ENCODE measurements at regions not wholly inside any gene's neighbourhood (a gene's known extent, or its start where the extent isn't known, plus 50 kb on each side); places are given as distances from the start of the nearest gene placed in this dataset.
A peak's percentile ranks its signal among the peaks of the same experiment; 100 is the strongest.

DNA sequence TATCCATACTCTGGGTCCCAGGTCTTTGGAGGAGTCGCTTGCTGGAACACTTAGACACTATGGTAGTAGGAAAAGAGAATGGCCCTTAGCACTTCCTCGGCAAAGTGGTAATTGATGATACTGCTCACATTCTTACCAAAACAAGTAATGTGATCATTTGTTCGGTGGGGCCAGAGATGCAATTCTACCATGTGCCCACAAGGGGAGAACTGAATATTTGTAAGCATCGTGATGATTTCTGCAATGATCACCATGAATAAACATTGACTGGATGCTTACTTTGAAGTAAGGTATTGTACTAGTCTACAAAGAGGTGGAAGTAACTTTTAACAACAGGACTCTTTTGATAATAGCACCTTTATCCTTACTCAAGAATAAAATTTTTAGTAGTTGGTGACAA lies 109.7 kb downstream of the CD8B2 start:
- TF ChIP-seq, protein P1, sequence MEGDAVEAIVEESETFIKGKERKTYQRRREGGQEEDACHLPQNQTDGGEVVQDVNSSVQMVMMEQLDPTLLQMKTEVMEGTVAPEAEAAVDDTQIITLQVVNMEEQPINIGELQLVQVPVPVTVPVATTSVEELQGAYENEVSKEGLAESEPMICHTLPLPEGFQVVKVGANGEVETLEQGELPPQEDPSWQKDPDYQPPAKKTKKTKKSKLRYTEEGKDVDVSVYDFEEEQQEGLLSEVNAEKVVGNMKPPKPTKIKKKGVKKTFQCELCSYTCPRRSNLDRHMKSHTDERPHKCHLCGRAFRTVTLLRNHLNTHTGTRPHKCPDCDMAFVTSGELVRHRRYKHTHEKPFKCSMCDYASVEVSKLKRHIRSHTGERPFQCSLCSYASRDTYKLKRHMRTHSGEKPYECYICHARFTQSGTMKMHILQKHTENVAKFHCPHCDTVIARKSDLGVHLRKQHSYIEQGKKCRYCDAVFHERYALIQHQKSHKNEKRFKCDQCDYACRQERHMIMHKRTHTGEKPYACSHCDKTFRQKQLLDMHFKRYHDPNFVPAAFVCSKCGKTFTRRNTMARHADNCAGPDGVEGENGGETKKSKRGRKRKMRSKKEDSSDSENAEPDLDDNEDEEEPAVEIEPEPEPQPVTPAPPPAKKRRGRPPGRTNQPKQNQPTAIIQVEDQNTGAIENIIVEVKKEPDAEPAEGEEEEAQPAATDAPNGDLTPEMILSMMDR (IDR thresholded peaks at IDR 0.05; ENCODE audit: unreplicated experiment): peak; percentile 86
- Mint-ChIP-seq H3K36me3 (ENCODE audit: low read depth, unreplicated experiment) (no peaks in the 10 kb centered on the region), H3K27me3 (ENCODE audit: unreplicated experiment) (no peaks in the 10 kb centered on the region), H3K4me1 (ENCODE audit: unreplicated experiment) (no peaks in the 10 kb centered on the region), H3K4me3 (ENCODE audit: unreplicated experiment) (no peak overlapping the region), H3K9me3 (ENCODE audit: unreplicated experiment) (no peaks in the 10 kb centered on the region), H3K27ac (ENCODE audit: unreplicated experiment) (no peak overlapping the region)
- no peak for DNase-seq (ENCODE audit: low spot score)

DNA sequence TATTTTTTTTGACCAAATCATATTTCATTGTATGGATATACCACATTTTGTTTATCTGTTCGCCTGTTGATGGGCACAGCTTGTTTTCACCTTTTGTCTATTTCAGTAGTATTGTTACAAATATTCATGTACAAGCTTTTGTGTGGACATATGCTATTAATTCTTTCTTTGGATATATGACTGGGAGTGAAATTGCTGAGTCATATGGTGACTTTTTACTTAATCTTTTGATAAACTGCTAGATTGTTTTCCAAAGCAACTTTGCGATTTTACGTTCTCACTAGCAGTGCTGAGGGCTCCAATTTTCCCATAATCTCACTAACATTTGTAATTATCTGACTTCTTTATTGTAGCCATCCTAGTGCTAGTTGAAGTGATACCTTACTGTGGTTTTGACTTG lies 112.4 kb downstream of the CD8B2 start:
- no peaks in the 10 kb centered on the region for H3K9me3 Mint-ChIP-seq (ENCODE audit: unreplicated experiment)
- no peaks in the 10 kb centered on the region for H3K27me3 Mint-ChIP-seq (ENCODE audit: unreplicated experiment)
- TF ChIP-seq, protein P1 (IDR thresholded peaks at IDR 0.05; ENCODE audit: unreplicated experiment): no peak
- no peak overlapping the region for H3K27ac Mint-ChIP-seq (ENCODE audit: unreplicated experiment)
- no peak for DNase-seq (ENCODE audit: low spot score)
- H3K4me3 Mint-ChIP-seq (ENCODE audit: unreplicated experiment): no peak overlapping the region
- H3K4me1 Mint-ChIP-seq (ENCODE audit: unreplicated experiment): no peaks in the 10 kb centered on the region
- no peaks in the 10 kb centered on the region for H3K36me3 Mint-ChIP-seq (ENCODE audit: low read depth, unreplicated experiment)

DNA sequence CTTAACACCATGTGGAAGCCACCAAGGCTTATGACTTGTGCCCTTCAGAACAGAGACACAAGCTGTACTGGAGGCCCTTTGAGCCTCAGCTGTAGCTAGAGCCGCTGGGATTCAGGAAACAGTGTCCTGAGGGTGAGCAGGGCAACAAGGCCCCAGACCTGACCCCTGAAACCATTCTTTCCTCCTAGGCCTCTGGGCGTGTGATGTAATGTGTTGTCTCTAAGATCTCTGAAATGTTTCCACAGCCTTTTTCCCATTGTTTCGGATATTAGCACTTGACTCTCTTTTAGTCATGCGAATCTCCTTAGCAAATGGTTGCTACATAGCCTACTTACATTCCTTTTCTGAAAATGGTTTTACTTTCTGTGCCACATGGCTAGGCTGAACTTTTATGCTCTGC lies 114.9 kb downstream of the CD8B2 start:
- Mint-ChIP-seq H3K4me3 (ENCODE audit: unreplicated experiment) (no peak overlapping the region), H3K9me3 (ENCODE audit: unreplicated experiment) (no peaks in the 10 kb centered on the region), H3K36me3 (ENCODE audit: low read depth, unreplicated experiment) (no peaks in the 10 kb centered on the region), H3K27ac (ENCODE audit: unreplicated experiment) (no peak overlapping the region), H3K4me1 (ENCODE audit: unreplicated experiment) (no peaks in the 10 kb centered on the region), H3K27me3 (ENCODE audit: unreplicated experiment) (no peaks in the 10 kb centered on the region)
- DNase-seq (ENCODE audit: low spot score): no peak
- TF ChIP-seq, protein P1 (IDR thresholded peaks at IDR 0.05; ENCODE audit: unreplicated experiment): no peak

DNA sequence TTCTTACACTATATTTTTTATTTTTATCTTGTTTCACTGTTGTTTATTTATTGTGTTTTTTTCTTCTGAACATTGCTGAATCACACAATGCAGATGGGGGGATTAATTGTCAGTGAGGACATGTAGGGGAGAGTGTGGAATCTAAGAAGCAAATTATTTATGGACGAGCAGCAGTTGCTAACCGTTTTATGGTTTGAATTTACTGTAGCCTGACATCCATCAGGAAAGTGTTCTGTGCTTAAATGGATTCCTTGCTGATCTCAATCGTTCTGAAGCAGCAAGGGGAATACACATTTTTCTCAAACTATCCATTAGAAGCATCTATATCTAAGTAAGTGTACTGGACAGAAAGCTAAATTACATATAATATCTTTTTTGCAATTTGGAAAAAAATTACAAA lies 119.5 kb downstream of the CD8B2 start:
- Mint-ChIP-seq H3K9me3 (ENCODE audit: unreplicated experiment) (no peaks in the 10 kb centered on the region), H3K36me3 (ENCODE audit: low read depth, unreplicated experiment) (no peaks in the 10 kb centered on the region), H3K4me3 (ENCODE audit: unreplicated experiment) (no peak overlapping the region), H3K4me1 (ENCODE audit: unreplicated experiment) (no peaks in the 10 kb centered on the region), H3K27me3 (ENCODE audit: unreplicated experiment) (peaks cover 2% of the 10 kb centered on the region), H3K27ac (ENCODE audit: unreplicated experiment) (no peak overlapping the region)
- TF ChIP-seq, protein P1 (IDR thresholded peaks at IDR 0.05; ENCODE audit: unreplicated experiment): no peak
- no peak for DNase-seq (ENCODE audit: low spot score)

DNA sequence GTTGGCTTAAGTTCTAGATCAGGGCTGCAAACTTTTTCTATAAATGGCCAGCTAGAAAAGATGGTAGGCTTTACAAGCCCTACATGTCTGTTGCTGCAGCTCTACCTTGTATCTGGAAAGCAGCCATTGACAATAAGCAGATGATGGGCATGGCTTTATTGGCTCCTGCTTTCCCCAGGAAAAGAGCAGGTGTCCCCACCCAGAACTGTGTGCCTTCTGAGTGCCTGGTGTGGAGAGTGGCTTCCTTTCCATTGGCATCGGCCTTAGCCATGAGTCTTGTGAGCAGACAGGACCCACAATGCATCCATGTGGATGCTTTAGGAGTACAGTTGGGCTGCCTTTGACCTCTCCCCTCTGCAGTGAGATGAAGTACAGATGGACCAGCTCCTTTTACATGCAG lies 120.2 kb downstream of the CD8B2 start:
- H3K27me3 Mint-ChIP-seq (ENCODE audit: unreplicated experiment): peaks cover 3% of the 10 kb centered on the region
- no peaks in the 10 kb centered on the region for H3K4me1 Mint-ChIP-seq (ENCODE audit: unreplicated experiment)
- H3K4me3 Mint-ChIP-seq (ENCODE audit: unreplicated experiment): no peak overlapping the region
- no peak for DNase-seq (ENCODE audit: low spot score)
- H3K9me3 Mint-ChIP-seq (ENCODE audit: unreplicated experiment): no peaks in the 10 kb centered on the region
- H3K27ac Mint-ChIP-seq (ENCODE audit: unreplicated experiment): no peak overlapping the region
- TF ChIP-seq, protein P1 (IDR thresholded peaks at IDR 0.05; ENCODE audit: unreplicated experiment): no peak
- no peaks in the 10 kb centered on the region for H3K36me3 Mint-ChIP-seq (ENCODE audit: low read depth, unreplicated experiment)

Measured in endothelial cell (in vitro differentiated cells).